SK-N-SH (cell line): ENCODE measurements at regions not wholly inside any gene's neighbourhood (a gene's known extent, or its start where the extent isn't known, plus 50 kb on each side); places are given as distances from the start of the nearest gene placed in this dataset.

Source experiments
- CTCF ChIA-PET: fragments of 300-600, 350-600 bp; formaldehyde crosslinking; extraction: SDS; loops from one replicate; lab custom pipeline; 2021; lab: Yijun Ruan, JAX
- POLR2A ChIA-PET: fragments of 350-600 bp; sonication (Branson Sonifier 250); formaldehyde crosslinking; extraction: SDS; loops from one replicate; lab custom pipeline; 2020; ENCODE audit warnings: antibody characterized with exemption, inconsistent platforms; lab: Yijun Ruan, JAX
- DNase-seq: peaks from one replicate; pipeline ENCODE4 v3.0.0; 2012
- H2AFZ ChIP-seq: fragments of 200-600 bp; sonication (generic); 2 replicates; pipeline ENCODE4 v1.8.1; 2016; ENCODE audit warnings: antibody characterized with exemption, mild to moderate bottlenecking, low read depth
- H3F3A ChIP-seq: fragments of 200-600 bp; sonication (generic); replicated peaks from 2 replicates; pipeline ENCODE3; 2016; ENCODE audit warnings: antibody characterized with exemption, mild to moderate bottlenecking; ENCODE audit not compliant: insufficient read depth
- H3K27ac ChIP-seq, 2 experiments: fragments of 200-500 bp in 1 of 2; fragments of 200-600 bp in 1 of 2; sonication (Bioruptor generic) in 1 of 2; sonication (generic), shearing (Covaris generic) in 1 of 2; 2 replicates each; pipeline versions ENCODE4 v1.5.1 to v1.6.1; 2014 to 2016; ENCODE audit warnings: low read depth in 2 of 2, inconsistent platforms in 1 of 2, low read length in 1 of 2, mild to moderate bottlenecking in 1 of 2, mixed read lengths in 1 of 2
- H3K27me3 ChIP-seq: fragments of 200-600 bp; sonication (generic), shearing (Covaris generic); 2 replicates; pipeline ENCODE4 v1.6.1; 2016; ENCODE audit warnings: mixed run types; ENCODE audit not compliant: insufficient read depth
- H3K36me3 ChIP-seq, 2 experiments: fragments of 200-500 bp in 1 of 2; fragments of 200-600 bp in 1 of 2; sonication (Bioruptor generic) in 1 of 2; sonication (generic) in 1 of 2; replicated peaks in 1 of 2; 2 replicates each; pipeline versions ENCODE3 to v1.5.1; 2014 to 2016; ENCODE audit warnings: low read length in 1 of 2, mild to moderate bottlenecking in 1 of 2; ENCODE audit not compliant: insufficient read depth in 2 of 2, control insufficient read depth in 1 of 2
- H3K4me1 ChIP-seq, 2 experiments: fragments of 200-500 bp in 1 of 2; fragments of 200-600 bp in 1 of 2; sonication (Bioruptor generic) in 1 of 2; sonication (generic), shearing (Covaris generic) in 1 of 2; 2 replicates each; pipeline versions ENCODE4 v1.5.1 to v1.6.1; 2014 to 2016; ENCODE audit warnings: low read depth in 1 of 2, low read length in 1 of 2, mixed run types in 1 of 2; ENCODE audit not compliant: insufficient read depth in 2 of 2, control insufficient read depth in 1 of 2
- H3K4me2 ChIP-seq: fragments of 200-600 bp; sonication (generic), shearing (Covaris generic); 2 replicates; pipeline ENCODE4 v1.6.1; 2017; ENCODE audit warnings: mixed run types
- H3K4me3 ChIP-seq, 2 experiments: fragments of 200-500 bp in 1 of 2; fragments of 200-600 bp in 1 of 2; sonication (Bioruptor generic) in 1 of 2; sonication (generic), shearing (Covaris generic) in 1 of 2; 2 replicates each; pipeline versions ENCODE4 v1.5.1 to v1.8.1; 2014 to 2016; ENCODE audit warnings: low read depth in 2 of 2, inconsistent platforms in 1 of 2, low read length in 1 of 2, mild to moderate bottlenecking in 1 of 2, mixed read lengths in 1 of 2, moderate library complexity in 1 of 2
- H3K79me2 ChIP-seq: fragments of 200-600 bp; sonication (generic); 2 replicates; pipeline ENCODE4 v1.8.1; 2017; ENCODE audit warnings: mild to moderate bottlenecking; ENCODE audit not compliant: insufficient read depth
- H3K9ac ChIP-seq: fragments of 200-600 bp; sonication (generic); 2 replicates; pipeline ENCODE4 v1.6.1; 2017; ENCODE audit warnings: mixed run types
- H3K9me2 ChIP-seq: fragments of 200-600 bp; sonication (generic); 2 replicates; pipeline ENCODE4 v1.6.1; 2017; ENCODE audit warnings: mixed run types
- H3K9me3 ChIP-seq: fragments of 200-600 bp; sonication (generic); 2 replicates; pipeline ENCODE4 v1.6.1; 2017; ENCODE audit warnings: mixed run types, mild to moderate bottlenecking, moderate library complexity
- H4K20me1 ChIP-seq: fragments of 200-600 bp; sonication (generic); 2 replicates; pipeline ENCODE4 v1.6.1; 2017; ENCODE audit warnings: mild to moderate bottlenecking, mixed run types; ENCODE audit not compliant: insufficient read depth
- CTCF ChIP-seq: fragments of 200-600 bp; sonication (generic); IDR thresholded peaks from 2 replicates; pipeline ENCODE4 v1.6.1; 2017; ENCODE audit warnings: antibody characterized with exemption, mild to moderate bottlenecking, moderate library complexity
- EP300 ChIP-seq, 2 experiments: IDR thresholded peaks; 2 replicates each; pipeline versions ENCODE4 v1.4.0 to v1.6.1; 2012; ENCODE audit warnings: borderline replicate concordance in 1 of 2, low read depth in 1 of 2, low read length in 1 of 2
- FOXM1 ChIP-seq: IDR thresholded peaks from 2 replicates; pipeline ENCODE4 v1.4.0; 2012; ENCODE audit warnings: low read depth, mild to moderate bottlenecking
- GABPA ChIP-seq: IDR thresholded peaks from 2 replicates; pipeline ENCODE4 v1.4.0; 2012; ENCODE audit warnings: low read depth, mild to moderate bottlenecking
- MAX ChIP-seq: IDR thresholded peaks from 2 replicates; pipeline ENCODE4 v1.4.0; 2012; ENCODE audit warnings: low read depth
- MEF2A ChIP-seq: IDR thresholded peaks from 2 replicates; pipeline ENCODE4 v1.4.0; 2012; ENCODE audit warnings: low read depth, borderline replicate concordance
- MXI1 ChIP-seq: IDR thresholded peaks from 2 replicates; pipeline ENCODE4 v1.6.1; 2012; ENCODE audit warnings: mild to moderate bottlenecking, low read depth, low read length, improper control_type of control experiment
- RCOR1 ChIP-seq: fragments of 150-350 bp; IDR thresholded peaks from 2 replicates; pipeline ENCODE4 v1.6.1; 2017; ENCODE audit warnings: antibody characterized with exemption, low read length
- REST ChIP-seq: IDR thresholded peaks from 2 replicates; pipeline ENCODE4 v1.6.1; 2012; ENCODE audit warnings: mild to moderate bottlenecking, low read depth, low read length, moderate library complexity
- RFX5 ChIP-seq: IDR thresholded peaks from 2 replicates; pipeline ENCODE4 v1.6.1; 2012; ENCODE audit warnings: mild to moderate bottlenecking, improper control_type of control experiment, low read length
- RXRA ChIP-seq: IDR thresholded peaks from 2 replicates; pipeline ENCODE4 v1.4.0; 2012; ENCODE audit warnings: low read depth, mild to moderate bottlenecking, borderline replicate concordance
- SMC3 ChIP-seq: IDR thresholded peaks from 2 replicates; pipeline ENCODE4 v1.6.1; 2012; ENCODE audit warnings: low read depth, low read length, improper control_type of control experiment
- TCF12 ChIP-seq: IDR thresholded peaks from 2 replicates; pipeline ENCODE4 v1.4.0; 2012
- TEAD4 ChIP-seq: IDR thresholded peaks from 2 replicates; pipeline ENCODE4 v1.4.0; 2012; ENCODE audit warnings: mild to moderate bottlenecking, borderline replicate concordance; ENCODE audit not compliant: insufficient read depth
- USF2 ChIP-seq: fragments of 150-350 bp; IDR thresholded peaks from 2 replicates; pipeline ENCODE4 v1.6.1; 2017; ENCODE audit warnings: antibody characterized with exemption, low read length, low read depth, borderline replicate concordance
- ZBTB33 ChIP-seq: IDR thresholded peaks from 2 replicates; pipeline ENCODE4 v1.4.0; 2012; ENCODE audit warnings: low read depth, borderline replicate concordance
- WGBS: methylation state at CpG from one replicate; pipeline ENCODE4 v1.1.6; 2017; ENCODE audit warnings: low lambda C conversion rate; 5-methylcytosine and 5-hydroxymethylcytosine counted together

GRCh38 chr16:65449526-65449925 is 327.7 kb upstream of the CDH11 start:
- Histone ChIP-seq H3K9me3 (no peaks in the 10 kb centered on the region), H3K79me2 (no peaks in the 10 kb centered on the region), H3K4me3 (no peak overlapping the region), H3K27me3 (no peaks in the 10 kb centered on the region), H3K9me2 (no peaks in the 10 kb centered on the region), H3K27ac (no peak overlapping the region), H3K9ac (no peak overlapping the region), H3K36me3 (no peaks in the 10 kb centered on the region), H3F3A (no peaks in the 10 kb centered on the region), H3K4me1 (no peaks in the 10 kb centered on the region), H4K20me1 (no peaks in the 10 kb centered on the region), H2AFZ (no peak overlapping the region), H3K4me2 (no peak overlapping the region)
- TF ChIP-seq MEF2A (no peak), GABPA (no peak), EP300 (IDR thresholded peaks at IDR 0.05; ENCODE audit: borderline replicate concordance in 1 of 2, low read depth in 1 of 2, low read length in 1 of 2) (no peak), FOXM1 (no peak), TEAD4 (no peak), MAX (no peak), RCOR1 (no peak), USF2 (no peak), SMC3 (no peak), RFX5 (no peak), CTCF (no peak), REST (no peak), ZBTB33 (no peak), RXRA (no peak), MXI1 (no peak), TCF12 (no peak)
- WGBS: 45% methylated on average over 1 of the region's 1 CpG
- ChIA-PET POLR2A (no interaction called here), CTCF (no interaction called here)
- DNase-seq: no peak
